ENCODE measurements at regions not wholly inside any gene's neighbourhood (a gene's known extent, or its start where the extent isn't known, plus 50 kb on each side); places are given as distances from the start of the nearest gene placed in this dataset.

DNA sequence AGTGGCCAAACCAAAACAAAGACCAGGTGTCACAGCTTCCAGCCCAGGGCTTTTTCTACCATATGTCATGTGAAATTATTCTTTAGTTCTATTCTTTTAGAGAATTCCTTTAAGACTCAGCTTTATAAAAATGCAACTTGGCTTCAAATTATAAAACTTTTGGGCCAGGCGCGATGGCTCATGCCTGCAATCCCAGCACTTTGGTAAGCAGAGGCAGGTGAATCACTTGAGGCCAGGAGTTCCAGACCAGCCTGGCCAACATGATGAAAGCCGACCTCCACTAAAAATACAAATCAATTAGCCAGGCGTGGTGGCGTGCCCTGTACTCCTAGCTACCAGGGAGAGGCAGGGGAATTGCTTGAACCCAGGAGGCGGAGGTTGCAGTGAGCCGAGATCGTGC lies 210.3 kb upstream of the ARG1 start:
- whole genome bisulfite sequencing (ENCODE audit: insufficient coverage), result 96% methylated on average over 5 of the region's 8 CpGs
- TF ChIP-seq EZH2 (IDR thresholded peaks at IDR 0.05; ENCODE audit: borderline replicate concordance, insufficient read depth, low read depth, low read length, poor library complexity, severe bottlenecking), result no peak
- TF ChIP-seq, protein P1, sequence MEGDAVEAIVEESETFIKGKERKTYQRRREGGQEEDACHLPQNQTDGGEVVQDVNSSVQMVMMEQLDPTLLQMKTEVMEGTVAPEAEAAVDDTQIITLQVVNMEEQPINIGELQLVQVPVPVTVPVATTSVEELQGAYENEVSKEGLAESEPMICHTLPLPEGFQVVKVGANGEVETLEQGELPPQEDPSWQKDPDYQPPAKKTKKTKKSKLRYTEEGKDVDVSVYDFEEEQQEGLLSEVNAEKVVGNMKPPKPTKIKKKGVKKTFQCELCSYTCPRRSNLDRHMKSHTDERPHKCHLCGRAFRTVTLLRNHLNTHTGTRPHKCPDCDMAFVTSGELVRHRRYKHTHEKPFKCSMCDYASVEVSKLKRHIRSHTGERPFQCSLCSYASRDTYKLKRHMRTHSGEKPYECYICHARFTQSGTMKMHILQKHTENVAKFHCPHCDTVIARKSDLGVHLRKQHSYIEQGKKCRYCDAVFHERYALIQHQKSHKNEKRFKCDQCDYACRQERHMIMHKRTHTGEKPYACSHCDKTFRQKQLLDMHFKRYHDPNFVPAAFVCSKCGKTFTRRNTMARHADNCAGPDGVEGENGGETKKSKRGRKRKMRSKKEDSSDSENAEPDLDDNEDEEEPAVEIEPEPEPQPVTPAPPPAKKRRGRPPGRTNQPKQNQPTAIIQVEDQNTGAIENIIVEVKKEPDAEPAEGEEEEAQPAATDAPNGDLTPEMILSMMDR (IDR thresholded peaks at IDR 0.05), result no peak
- CTCF ChIA-PET, result no interaction called here
- H3K4me2 ChIP-seq (replicated peaks; ENCODE audit: low read depth, low read length, poor library complexity, severe bottlenecking), result no peak overlapping the region
- ATAC-seq (ENCODE audit: low read depth), result no peak
- no peak overlapping the region for H3K27ac ChIP-seq (ENCODE audit: low read length in 2 of 2)
- no peak overlapping the region for H3K4me3 ChIP-seq (ENCODE audit: control extremely low read depth in 1 of 5, extremely low read depth in 1 of 5, insufficient read depth in 1 of 5, low read depth in 2 of 5, low read length in 4 of 5)
- no peak overlapping the region for H3K4me3 Mint-ChIP-seq
- intact Hi-C loops (cut with micrococcal nuclease), result no loop called here
- no peaks in the 10 kb centered on the region for H3K27me3 ChIP-seq (replicated peaks in 1 of 4; ENCODE audit: control extremely low read depth in 1 of 4, control insufficient read depth in 3 of 4, insufficient read depth in 4 of 4, low read length in 3 of 4)
- POLR2A ChIA-PET, result no interaction called here
- no peak overlapping the region for H2AFZ ChIP-seq (ENCODE audit: insufficient read depth, low read depth, low read length, poor library complexity, severe bottlenecking)
- H3K9ac ChIP-seq (ENCODE audit: low read length), result no peak overlapping the region
- H3K27me3 Mint-ChIP-seq, result no peaks in the 10 kb centered on the region
- H4K20me1 ChIP-seq (ENCODE audit: control insufficient read depth, insufficient read depth, low read length, poor library complexity, severe bottlenecking), result no peaks in the 10 kb centered on the region
- no peaks in the 10 kb centered on the region for H3K9me3 Mint-ChIP-seq (ENCODE audit: insufficient read depth)
- peaks cover 17 to 19% of the 10 kb centered on the region in 2 donors for H3K4me1 ChIP-seq (ENCODE audit: control insufficient read depth in 2 of 2, insufficient read depth in 2 of 2, low read length in 2 of 2)
- H3K36me3 ChIP-seq (replicated peaks in 1 of 2; ENCODE audit: control extremely low read depth in 1 of 2, control insufficient read depth in 1 of 2, extremely low read depth in 1 of 2, insufficient read depth in 2 of 2, low read length in 1 of 2), result no peaks in the 10 kb centered on the region
- no peaks in the 10 kb centered on the region for H3K79me2 ChIP-seq (ENCODE audit: control insufficient read depth, insufficient read depth, low read length)
- no peak for DNase-seq
- peaks cover 23% of the 10 kb centered on the region for H3K4me1 Mint-ChIP-seq
- no peaks in the 10 kb centered on the region for H3K9me3 ChIP-seq (ENCODE audit: control extremely low read depth in 1 of 3, control insufficient read depth in 2 of 3, insufficient read depth in 1 of 3, low read length in 2 of 3)
- H3K27ac Mint-ChIP-seq, result no peak overlapping the region

DNA sequence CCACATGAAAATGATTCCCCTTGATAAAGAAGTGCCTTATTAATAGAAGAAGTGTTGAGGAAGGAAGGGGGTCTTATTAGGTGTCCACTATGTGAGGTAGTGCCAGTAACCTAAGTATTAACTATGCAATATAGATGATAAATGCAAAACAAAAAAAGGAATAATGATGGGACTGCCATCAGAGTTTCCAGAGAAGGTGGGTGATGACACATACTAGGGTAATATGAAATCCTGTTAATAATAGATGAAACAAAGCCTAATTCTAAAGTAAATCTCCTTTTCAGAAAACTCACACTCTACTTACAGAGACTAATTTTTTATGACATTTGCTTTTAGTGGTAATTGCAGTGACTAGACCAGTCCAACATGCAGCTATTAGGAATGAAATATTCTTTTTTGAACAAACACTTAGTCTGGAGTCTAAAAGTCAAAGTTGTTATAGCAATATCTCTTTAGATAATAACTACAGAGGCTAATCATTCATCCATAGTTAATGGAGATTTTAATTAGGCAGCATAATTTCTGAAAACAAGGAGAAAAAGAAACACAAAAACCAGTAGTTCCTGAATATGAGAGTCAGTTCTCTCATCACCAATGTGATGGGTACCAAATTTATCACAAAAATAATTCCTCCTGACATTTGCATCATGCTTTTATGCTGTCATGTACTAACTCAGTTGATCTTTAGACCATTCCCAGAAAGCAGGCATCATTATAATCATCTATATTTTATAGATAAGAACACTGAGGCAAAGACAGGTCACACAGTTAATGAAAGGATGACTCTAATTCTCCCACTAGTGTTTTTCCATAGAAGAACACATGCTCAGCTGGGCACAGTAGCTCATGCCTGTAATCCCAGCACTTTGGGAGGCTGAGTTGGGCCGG lies 208.8 kb upstream of the ARG1 start:
- Histone ChIP-seq H3K36me3 (replicated peaks in 1 of 2; ENCODE audit: control extremely low read depth in 1 of 2, control insufficient read depth in 1 of 2, extremely low read depth in 1 of 2, insufficient read depth in 2 of 2, low read length in 1 of 2) (no peaks in the 10 kb centered on the region), H3K27me3 (replicated peaks in 1 of 4; ENCODE audit: control extremely low read depth in 1 of 4, control insufficient read depth in 3 of 4, insufficient read depth in 4 of 4, low read length in 3 of 4) (no peaks in the 10 kb centered on the region), H4K20me1 (ENCODE audit: control insufficient read depth, insufficient read depth, low read length, poor library complexity, severe bottlenecking) (no peaks in the 10 kb centered on the region), H3K4me2 (replicated peaks; ENCODE audit: low read depth, low read length, poor library complexity, severe bottlenecking) (no peak overlapping the region), H3K4me3 (ENCODE audit: control extremely low read depth in 1 of 5, extremely low read depth in 1 of 5, insufficient read depth in 1 of 5, low read depth in 2 of 5, low read length in 4 of 5) (no peak overlapping the region), H3K27ac (ENCODE audit: low read length in 2 of 2) (no peak overlapping the region), H3K9me3 (ENCODE audit: control extremely low read depth in 1 of 3, control insufficient read depth in 2 of 3, insufficient read depth in 1 of 3, low read length in 2 of 3) (no peaks in the 10 kb centered on the region), H2AFZ (ENCODE audit: insufficient read depth, low read depth, low read length, poor library complexity, severe bottlenecking) (no peak overlapping the region), H3K79me2 (ENCODE audit: control insufficient read depth, insufficient read depth, low read length) (no peaks in the 10 kb centered on the region), H3K9ac (ENCODE audit: low read length) (no peak overlapping the region), H3K4me1 (ENCODE audit: control insufficient read depth in 2 of 2, insufficient read depth in 2 of 2, low read length in 2 of 2) (peaks cover 32% of the 10 kb centered on the region in 2 donors)
- H3K4me1 Mint-ChIP-seq, result peaks cover 35% of the 10 kb centered on the region
- ATAC-seq (ENCODE audit: low read depth), result no peak
- no peaks in the 10 kb centered on the region for H3K27me3 Mint-ChIP-seq
- no CpG with 5 or more reads among the region's 1 CpG for WGBS (ENCODE audit: insufficient coverage)
- no peak overlapping the region for H3K27ac Mint-ChIP-seq
- no peak overlapping the region for H3K4me3 Mint-ChIP-seq
- intact Hi-C loops (cut with micrococcal nuclease), result no loop called here
- ChIA-PET POLR2A (no interaction called here), CTCF (no interaction called here)
- no peaks in the 10 kb centered on the region for H3K9me3 Mint-ChIP-seq (ENCODE audit: insufficient read depth)
- no peak for DNase-seq
- no peak for TF ChIP-seq EZH2 (IDR thresholded peaks at IDR 0.05; ENCODE audit: borderline replicate concordance, insufficient read depth, low read depth, low read length, poor library complexity, severe bottlenecking)
- TF ChIP-seq, protein P1 (IDR thresholded peaks at IDR 0.05), result no peak

Data from B cell (primary cell).